ENCODE measurements at regions not wholly inside any gene's neighbourhood (a gene's known extent, or its start where the extent isn't known, plus 50 kb on each side); places are given as distances from the start of the nearest gene placed in this dataset.

- TF ChIP-seq MIXL1 (CRISPR knock-in tag; IDR thresholded peaks at IDR 0.05) (no peak), SATB2 (CRISPR knock-in tag; IDR thresholded peaks at IDR 0.05) (no peak), SOX5 (CRISPR knock-in tag; IDR thresholded peaks at IDR 0.05; ENCODE audit: borderline replicate concordance) (no peak)
Observed at GRCh38 chr2:234175649-234176048, 125.1 kb downstream of the SPP2 start.

All from HepG2 (cell line).